ENCODE measurements at regions not wholly inside any gene's neighbourhood (a gene's known extent, or its start where the extent isn't known, plus 50 kb on each side); places are given as distances from the start of the nearest gene placed in this dataset.
"Not testable (repeated sequence)": the region's sequence is repeated elsewhere in the genome, so short reads cannot be mapped to it uniquely, and the experiment has no call there.

DNA sequence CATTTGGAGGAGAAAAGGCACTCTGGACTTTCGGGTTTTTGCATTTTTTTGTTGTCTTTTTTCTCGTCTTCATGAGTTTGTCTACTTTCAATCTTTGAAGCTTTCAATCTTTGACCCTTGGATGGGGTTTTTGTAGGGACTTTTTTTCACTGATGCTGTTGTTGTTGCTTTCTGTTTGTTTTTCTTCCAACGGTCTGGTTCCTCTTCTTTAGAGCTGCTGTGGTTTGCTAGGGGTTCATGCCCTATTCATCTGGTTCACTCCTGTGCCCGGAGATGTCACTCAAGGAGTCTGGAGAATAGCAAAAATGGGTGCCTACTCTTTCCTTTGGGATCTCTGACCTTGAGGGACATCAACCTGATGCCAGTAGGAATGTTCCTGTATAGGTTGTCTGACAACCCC, 378.6 kb upstream of the TYRP1 start:
- FAIRE-seq = no peak

DNA sequence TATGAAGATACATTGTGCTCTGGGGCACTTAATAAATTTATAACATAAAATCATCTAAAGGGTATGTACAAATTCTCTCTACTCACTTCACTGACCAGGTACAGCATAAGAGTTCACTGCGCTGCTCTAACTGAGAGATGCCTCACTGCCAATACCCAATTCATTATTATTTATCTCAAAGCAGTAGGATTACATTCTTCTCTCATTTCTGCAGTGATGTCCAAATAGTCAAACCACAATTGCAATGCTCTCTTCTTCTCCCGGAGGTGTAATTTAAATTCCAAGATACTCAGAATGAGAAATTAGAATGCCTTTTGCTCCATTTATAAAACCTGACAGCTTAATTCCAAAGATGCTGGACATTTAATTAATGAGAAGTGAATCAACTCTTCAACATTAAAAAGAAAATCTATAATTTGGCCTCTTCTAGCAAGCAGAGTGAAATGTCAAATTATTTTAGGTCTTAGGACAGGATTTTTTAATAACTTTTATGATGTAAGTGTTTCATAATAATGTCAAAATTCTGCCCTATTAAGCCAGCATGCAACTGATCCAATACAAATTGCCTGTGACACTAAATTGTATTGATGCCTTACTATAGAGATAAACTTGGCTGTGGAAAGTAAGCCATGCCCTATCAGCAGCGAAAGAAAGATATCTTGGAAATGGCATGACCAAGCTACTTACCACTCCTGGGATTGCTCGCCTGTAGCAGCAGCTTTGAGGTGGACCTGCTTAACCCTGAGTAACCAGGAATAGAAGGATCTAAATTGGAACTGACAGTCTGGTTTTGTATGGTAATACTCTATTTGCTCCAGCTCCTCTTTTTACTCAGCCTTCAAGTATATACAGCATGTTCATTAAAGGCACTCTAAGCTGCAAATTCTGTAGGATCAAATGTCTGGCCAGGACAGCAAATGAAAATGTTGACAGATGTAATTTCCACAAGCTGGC, 374.2 kb upstream of the TYRP1 start:
- FAIRE-seq = no peak

DNA sequence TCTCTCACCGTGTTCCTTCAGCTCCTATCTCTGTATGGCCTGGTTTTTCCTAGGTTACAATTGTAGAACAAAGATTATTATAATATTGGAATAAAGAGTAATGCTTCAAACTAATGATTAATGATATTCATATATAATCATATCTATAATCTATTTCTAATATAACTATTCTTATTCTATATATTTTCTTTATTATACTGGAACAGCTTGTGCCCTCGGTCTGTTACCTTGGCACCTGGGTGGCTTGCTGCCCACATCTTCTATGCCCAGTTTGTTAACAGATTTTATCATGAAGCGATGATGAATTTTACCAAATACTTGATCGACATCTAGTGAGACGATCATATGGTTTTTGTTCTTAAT, 363.6 kb upstream of the TYRP1 start:
- FAIRE-seq = no peak

DNA sequence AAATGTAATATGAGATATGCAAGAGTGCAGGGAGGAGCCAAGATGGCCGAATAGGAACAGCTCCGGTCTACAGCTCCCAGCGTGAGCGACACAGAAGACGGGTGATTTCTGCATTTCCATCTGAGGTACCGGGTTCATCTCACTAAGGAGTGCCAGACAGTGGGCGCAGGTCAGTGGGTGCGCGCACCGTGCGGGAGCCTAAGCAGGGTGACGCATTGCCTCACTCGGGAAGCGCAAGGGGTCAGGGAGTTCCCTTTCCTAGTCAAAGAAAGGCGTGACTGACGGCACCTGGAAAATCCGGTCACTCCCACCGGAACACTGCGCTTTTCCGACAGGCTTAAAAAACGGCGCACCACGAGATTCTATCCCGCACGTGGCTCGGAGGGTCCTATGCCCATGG, 359.2 kb upstream of the TYRP1 start:
- not testable (repeated sequence) for FAIRE-seq

DNA sequence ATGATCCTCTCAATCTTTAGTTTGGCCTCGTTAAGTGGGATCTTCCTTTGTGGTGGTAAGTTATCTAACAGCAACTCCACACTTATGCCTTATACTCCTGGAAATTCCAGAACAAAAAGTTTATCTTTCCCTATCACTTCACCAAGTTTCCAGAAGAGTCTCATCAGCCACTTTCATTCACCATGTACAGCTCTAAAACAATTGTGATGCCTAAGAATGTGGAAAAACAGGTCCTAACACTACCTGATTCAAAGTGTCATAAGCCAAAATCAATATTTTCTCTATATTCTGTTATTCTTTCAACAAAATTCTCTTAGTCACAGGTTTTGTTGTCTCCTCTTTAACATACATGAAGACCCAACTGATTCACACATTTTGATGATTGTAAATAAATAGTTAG, 342.4 kb upstream of the TYRP1 start:
- no peak for FAIRE-seq

DNA sequence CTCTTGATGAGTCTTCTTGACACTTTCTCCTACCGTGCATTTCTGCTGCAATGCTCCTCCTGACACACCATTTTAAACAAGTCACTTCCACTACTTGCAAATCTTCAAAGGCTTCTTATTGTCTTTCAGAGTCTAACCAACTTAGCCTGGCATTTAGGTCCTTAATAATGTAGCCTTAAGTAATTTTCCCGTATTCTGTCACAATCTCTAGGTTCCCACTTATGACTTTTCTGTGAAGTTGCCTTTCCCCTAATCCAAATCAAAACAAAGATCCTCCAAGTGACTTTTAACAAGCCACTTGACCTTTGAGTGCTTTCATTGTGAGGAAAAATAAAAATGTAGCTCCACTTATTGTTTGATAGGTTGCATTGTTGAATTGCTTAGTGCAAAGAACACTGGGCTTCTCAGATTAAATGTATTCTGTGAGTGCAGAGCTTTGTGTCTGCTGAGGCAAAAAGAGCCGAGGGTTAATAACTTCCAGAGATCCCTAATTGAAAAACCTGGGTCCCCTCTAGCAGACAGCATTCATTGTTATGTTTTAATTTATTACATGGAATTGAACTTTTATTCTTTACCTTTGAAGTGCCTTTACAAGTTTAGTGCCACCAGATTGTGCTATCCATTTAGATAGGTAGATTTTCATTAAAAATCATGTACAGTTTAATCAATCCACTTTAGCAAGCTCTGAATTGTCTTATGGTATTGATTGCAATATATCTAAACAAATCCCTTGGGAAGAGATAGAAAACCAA, 341.7 kb upstream of the TYRP1 start:
- no peak for FAIRE-seq

DNA sequence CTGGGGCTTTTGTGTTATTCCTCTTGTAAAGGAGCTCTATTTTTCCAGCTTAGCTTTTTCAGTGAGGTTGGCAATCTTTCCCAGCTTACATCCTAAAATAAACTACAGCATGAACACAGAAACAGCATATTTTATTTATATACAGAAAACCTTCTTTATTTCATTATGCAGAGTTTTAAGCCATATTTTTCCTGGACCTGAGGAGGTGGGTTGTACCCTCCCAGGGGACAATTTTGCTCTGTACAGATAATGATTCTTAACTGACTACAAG, 341.2 kb upstream of the TYRP1 start:
- no peak for FAIRE-seq

DNA sequence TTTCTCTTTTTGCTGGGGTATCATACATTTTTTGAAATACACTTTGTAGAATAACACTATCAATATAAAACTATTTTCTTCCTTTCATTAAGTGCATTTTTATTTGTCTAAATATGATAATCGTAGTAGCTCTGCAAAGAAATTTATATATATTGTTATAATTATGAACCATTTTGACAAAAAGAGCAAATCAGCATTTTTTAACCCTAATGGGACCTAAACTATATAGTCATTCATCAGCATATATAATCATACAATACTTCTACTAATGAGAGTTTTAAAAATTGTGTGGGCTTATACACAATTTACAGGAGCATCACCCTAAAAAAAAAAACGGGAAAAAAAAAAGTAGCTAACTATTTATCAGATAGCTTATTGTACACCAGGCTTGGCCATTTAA, 329.7 kb upstream of the TYRP1 start:
- FAIRE-seq = no peak

DNA sequence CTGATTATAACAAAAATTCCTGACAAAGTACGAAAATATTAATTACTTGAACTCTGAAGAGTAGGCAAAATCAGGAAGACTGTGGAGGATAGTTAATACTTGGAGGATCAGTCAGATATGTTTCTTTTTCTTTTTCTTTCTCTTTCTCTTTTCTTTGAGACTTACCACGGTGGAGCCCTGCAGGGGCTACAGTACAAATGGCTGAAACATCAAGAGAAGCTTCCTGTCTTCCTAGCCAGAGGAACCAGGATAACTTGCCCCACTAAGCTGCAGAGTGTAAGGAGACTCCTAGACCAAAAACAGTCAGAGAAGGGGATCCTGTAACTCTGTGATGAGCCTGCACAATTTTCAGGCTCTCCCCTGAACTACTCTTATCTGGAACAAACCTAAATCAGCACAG, 324.6 kb upstream of the TYRP1 start:
- no peak for FAIRE-seq

DNA sequence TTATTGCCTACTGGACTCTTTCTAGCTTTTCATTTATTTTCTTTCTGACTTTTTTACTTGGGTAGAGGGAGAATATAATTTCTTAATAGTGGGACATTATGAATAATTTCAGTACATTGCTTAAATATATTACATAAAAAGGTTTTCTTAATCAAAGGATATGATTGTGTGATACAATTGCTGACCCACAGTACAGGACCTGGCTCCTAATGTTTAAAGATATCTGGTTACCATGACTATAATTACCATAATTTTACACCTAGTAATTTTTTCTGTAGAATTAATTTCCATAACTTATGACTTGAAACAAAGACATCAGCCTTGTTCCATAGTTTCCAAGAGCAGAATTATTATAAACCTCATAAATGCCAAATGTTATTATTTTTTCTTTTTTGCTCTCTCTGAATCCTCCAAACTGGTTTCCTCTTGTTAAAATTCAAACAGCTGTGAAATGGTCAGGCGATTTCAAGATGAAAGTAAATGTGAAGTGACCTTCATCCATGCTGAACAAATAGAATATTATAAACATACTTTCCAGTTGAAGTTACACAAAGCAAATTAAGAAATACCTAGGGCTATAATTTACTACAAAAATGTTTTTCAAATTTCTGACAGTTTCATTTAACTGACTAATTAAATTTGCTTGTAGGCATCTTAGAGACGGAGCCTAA, 301.2 kb upstream of the TYRP1 start:
- FAIRE-seq = no peak

DNA sequence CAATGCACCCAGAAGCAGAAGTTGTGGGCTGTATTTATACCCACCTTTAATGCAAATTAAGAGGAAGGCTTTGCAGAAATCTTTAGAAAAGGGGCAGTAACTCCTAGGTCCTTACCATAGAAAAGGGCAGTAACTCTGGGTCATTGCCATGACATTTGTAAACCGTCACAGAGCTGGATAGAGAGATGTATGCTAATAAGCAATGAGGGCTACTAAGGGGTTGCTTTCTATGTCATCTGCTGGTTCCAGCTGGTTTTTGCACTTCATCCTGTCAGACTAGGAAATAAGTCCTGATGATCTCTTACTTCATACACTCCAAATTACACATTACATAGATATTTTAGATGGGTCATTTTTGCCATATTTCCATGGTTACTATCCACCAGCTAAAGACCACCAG, 299.1 kb upstream of the TYRP1 start:
- no peak for FAIRE-seq

DNA sequence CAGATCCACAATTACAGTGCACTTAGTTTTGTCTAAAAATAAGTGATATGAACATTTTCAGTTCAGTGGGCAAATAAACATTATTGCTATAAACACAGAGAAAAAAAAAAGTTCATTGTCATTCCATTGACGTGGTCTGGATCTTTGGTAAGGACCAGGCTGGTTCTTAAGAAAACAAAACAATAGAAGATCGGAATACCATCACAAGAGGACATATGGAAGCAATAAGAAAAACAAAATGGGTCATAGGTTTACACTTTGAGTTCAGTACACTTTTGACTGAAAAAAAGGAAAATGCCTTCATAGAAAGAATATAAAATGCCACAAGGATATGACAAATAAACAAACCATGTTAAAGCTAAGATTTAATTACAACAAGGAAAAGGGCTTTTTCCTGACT, 289.5 kb upstream of the TYRP1 start:
- FAIRE-seq = no peak

DNA sequence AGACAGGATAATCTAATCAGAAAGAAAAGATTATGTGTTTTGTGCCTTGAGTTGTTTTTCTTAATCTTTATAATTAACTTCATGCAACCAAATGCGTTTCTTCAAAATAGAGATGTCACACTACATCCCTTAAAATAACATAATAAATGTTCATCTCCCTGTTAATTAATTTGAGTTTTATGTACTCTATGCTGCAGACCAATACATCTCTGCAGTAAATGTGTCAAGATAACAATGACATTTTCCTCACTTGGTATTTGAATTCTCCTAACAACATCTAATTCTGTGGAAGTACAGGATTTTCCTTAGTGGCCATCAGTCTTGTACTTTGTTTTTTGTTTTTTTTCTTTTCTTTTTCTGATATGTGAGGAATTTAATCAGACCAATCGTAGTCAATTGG, 279.2 kb upstream of the TYRP1 start:
- FAIRE-seq = no peak

DNA sequence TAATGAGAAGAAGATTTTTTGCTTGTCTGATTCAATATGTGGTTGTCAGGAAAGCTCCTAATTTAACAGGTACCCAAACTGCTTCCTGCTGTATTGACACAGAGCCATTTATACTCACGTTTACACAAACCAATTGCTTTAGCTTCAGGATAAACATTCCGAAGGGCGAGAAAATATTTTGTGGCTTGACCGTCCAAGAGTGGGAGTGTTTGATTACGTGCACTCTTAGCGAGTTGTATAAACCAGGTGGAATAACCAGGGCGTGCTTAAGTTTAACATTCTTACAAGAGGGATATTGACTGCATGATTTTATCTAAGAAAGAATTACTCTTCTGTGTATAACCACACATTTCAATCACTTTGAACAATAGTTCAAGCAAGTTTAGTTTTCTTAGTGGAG, 278.7 kb upstream of the TYRP1 start:
- no peak for FAIRE-seq

DNA sequence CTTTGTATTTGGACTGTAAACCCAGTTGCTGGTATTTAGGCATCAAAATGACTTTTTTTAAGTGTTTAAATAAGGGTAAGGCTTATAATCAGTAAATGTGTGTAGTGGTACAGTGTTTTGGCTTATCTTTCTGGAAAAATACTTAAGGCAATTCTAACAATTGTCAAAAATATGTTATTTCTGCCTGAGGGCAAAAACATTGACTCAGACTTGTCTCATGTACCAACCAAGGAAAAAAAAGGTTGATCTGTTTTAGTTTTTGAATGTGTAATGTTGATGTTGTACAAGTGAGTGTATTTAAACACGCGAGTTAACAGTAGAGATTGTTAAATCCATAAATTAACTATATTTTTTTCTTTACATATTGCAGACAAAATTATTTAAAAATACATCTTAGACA, 277.8 kb upstream of the TYRP1 start:
- FAIRE-seq = no peak

DNA sequence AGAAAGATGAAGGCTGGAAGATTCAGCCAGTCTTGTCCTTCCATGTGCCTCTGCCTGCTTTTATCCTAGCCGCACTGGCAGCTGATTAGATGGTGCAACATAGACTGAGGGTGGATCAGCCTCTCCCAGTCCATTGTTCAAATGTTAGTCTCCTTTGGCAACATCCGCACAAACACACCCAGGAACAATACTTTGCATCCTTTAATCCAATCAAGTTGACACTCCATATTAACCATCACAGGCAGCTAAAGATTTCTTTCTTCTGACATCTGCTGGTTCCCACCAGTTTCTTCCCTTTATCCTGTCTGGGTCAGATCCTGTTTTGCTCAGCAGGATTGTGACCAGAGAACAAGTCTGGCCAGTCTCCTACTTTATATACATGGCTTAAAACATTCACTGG, 276.5 kb upstream of the TYRP1 start:
- FAIRE-seq = no peak

DNA sequence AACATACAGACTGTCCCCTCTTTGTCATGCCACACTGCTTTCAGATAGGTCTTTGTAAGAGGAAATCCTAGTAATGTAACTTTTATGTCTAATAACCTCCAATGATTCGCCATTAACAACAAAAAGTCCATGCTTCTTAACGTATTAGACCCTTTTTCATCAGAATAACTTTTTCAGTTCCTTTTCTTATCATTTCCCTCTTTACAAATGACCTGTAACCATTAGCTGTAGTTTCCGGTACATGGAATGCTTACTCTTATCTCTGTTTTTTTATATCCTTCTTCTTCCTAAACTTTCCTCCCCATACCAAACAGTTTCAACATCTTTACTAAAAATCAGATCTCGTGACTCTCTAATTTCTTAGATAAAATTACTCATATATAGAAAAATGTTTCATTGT, 268.9 kb upstream of the TYRP1 start:
- FAIRE-seq = no peak

DNA sequence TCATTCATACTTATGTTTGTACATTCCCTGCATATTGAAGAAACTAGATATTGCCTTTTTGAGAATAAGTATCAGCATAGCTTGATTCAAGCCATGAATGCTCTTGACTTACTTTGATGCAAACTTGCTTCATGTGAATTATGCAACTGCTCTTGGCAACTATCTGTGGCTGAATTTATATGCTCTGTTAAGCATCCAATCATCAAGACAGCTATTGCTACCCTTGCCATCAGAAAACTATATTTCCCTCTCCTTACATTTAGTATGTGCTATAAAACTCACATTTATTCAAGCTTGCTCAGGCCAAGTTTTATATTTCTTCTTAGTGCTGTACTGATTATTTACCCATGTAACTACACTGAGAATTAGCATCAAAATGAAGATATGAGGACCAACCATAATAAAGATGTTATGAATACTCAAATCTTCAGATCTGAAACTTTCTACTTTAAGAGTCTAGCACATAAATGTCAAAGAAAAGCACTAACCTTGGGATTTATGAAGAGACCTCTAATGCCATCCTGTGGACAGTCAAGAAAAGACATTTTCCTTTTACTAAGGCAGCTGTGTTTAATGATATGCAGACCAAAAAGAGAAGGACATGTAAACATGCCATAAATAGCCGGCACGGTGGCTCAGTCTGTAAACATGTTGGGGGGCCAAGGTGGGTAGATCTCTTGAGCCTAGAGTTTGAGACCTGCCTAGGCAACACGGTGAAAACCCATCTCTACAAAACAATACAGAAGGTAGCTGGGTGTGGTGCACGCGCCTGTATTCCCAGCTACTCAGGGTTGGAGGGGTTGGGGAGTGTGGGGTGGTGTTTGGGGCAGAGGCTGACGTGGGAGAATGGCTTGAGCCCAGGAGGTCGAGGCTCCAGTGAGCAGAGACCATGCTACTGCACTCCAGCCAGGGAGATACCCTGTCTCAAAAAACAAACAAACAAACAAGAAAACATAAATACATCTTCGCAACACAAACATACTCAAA, 267.0 kb upstream of the TYRP1 start:
- FAIRE-seq = no peak

DNA sequence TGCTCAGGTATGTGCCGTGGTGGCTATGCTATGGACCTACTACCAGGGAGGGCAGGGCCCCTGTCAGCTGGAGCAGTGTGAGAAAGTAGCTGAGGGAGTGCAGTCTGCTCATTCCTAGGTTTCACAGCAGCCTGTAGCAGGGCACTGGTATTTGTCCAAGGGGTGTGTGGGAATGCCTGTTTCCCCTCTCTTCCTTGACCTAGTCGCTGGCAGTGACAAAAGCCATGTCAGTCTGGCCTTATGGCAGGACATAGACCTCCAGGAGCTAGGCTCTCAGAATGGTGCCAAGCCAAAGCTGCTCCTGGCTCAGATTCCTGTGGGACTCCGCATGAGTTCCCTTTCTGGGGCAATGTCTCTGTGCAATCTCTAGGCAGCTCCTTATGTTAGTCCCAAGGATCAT, 253.9 kb upstream of the TYRP1 start:
- FAIRE-seq = no peak

DNA sequence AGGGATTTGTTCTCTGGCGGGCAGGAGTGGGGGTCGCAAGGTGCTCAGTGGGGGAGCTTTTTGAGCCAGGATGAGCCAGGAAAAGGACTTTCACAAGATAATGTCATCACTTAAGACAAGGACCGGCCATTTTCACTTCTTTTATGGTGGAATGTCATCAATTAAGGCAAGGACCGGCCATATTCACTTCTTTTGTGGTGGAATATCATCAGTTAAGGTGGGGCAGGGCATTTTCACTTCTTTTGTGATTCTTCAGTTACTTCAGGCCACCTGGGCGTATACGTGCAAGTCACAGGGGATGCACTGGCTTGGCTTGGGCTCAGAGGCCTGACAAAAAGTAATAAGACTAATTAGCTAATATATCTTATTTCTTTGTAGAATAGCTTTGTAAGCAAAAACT, 252.1 kb upstream of the TYRP1 start:
- FAIRE-seq = not testable (repeated sequence)

DNA sequence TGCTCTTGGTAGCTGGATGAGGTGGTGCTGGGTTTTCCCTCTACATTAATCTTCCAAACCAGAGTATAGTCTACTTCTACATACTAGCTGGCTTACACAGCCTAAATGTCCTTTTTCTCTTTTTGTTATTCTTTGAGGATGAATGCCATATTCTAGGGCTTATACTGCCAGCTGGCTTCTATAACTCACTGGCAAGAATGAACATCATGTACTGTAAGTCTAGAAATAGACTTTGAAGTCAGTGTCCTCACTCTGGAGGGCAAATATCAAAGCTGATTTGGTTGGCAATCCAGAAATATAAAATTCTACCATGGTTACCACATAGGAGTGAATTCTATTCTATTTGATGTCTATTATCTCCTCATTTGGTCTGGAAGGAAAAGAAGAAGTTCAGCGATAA, 251.7 kb upstream of the TYRP1 start:
- no peak for FAIRE-seq

DNA sequence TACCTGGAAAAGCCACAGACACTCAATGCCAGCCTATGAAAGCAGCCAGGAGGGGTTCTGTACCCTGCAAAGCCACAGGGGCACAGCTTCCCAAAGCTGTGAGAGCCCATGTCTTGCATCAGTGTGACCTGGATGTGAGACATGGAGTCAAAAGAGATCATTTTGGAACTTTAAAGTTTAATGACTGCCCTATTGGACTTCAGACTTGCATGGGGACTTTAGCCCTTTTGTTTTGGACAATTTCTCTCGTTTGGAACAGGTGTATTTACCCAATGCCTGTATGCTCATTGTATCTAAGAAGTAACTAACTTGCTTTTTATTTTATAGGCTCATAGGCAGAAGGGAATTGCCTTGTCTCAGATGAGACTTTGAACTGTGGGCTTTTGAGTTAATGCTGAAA, 244.9 kb upstream of the TYRP1 start:
- FAIRE-seq = no peak

DNA sequence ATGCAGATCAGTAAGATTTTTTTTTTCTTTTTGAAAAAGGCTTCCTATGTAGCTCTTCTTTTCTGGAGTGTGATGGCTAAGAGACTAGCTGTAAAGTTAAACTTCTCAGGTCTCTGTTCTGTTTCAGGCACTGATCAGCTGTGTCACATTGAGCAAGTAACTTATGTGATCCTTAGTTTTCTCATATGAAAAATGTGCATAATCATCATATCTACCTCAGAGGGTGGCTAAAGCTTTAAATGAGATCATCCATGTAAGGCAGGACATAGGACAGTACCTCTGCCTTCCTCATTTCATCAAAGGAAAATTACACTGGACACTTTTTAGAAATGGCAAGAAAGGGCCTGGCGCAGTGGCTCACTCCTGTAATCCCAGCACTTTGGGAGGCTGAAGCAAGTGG, 235.9 kb upstream of the TYRP1 start:
- no peak for FAIRE-seq
